ENCODE measurements at regions not wholly inside any gene's neighbourhood (a gene's known extent, or its start where the extent isn't known, plus 50 kb on each side); places are given as distances from the start of the nearest gene placed in this dataset.
"Not testable (repeated sequence)": the region's sequence is repeated elsewhere in the genome, so short reads cannot be mapped to it uniquely, and the experiment has no call there.

DNA sequence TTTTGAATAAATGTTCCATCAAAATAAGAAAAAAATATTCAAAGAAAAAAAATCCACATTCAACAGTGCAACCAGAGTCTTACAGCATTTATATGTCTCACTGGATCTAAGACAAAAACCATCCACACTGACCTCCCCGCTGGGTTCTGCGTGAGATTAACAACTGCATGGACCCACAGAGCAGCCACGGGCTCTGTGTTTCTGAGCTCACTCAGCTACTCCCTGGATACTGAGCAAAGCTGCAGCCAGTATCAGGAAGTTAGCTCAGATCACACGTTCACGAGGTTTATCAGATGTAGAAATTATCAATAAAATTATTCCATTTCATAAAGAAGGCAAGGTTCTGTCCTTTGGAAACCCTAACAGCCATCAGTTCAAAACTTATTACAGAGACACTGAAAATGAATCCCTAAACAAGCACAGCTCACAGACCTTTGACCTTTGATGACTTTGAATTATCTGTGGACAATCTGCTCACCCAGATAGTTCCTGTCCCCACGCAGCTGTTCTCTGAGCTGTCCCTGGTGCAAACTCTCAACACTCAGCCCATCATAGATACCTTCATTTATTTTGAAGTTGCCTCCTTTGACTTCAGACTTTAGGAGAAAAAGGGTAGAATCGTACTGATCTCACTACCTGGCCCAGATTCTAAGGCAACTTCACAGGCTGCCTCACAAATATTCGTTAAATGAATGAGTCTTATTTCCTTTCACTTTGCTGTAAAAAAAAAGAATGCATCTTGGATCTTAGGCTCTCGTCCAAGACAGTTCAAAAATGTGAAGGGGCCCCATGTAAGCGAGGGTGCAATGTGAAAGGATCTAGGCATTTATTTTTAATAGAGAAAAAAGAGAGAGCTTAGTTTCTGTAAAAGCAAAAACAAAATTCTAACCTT, 67.7 kb upstream of the SVIL start:
- WGBS, 2 donors, result 52 to 58% methylated on average over 10 of the region's 10 CpGs
- Histone ChIP-seq H3K9me3 (no peaks in the 10 kb centered on the region), H3K36me3 (replicated peaks in 1 of 2; ENCODE audit: insufficient read depth in 1 of 2, low read depth in 2 of 2) (no peaks in the 10 kb centered on the region), H3K27me3 (no peaks in the 10 kb centered on the region), H3K27ac (no peak overlapping the region), H3K4me1 (no peaks in the 10 kb centered on the region), H3K4me3 (no peak overlapping the region)
- DNase-seq, result no peak
- TF ChIP-seq, protein P1, sequence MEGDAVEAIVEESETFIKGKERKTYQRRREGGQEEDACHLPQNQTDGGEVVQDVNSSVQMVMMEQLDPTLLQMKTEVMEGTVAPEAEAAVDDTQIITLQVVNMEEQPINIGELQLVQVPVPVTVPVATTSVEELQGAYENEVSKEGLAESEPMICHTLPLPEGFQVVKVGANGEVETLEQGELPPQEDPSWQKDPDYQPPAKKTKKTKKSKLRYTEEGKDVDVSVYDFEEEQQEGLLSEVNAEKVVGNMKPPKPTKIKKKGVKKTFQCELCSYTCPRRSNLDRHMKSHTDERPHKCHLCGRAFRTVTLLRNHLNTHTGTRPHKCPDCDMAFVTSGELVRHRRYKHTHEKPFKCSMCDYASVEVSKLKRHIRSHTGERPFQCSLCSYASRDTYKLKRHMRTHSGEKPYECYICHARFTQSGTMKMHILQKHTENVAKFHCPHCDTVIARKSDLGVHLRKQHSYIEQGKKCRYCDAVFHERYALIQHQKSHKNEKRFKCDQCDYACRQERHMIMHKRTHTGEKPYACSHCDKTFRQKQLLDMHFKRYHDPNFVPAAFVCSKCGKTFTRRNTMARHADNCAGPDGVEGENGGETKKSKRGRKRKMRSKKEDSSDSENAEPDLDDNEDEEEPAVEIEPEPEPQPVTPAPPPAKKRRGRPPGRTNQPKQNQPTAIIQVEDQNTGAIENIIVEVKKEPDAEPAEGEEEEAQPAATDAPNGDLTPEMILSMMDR (IDR thresholded peaks at IDR 0.05), result no peak
- no peak for TF ChIP-seq POLR2A (IDR thresholded peaks at IDR 0.05)
- intact Hi-C loops (cut with DNase I), result no loop called here
- ATAC-seq, result no peak

DNA sequence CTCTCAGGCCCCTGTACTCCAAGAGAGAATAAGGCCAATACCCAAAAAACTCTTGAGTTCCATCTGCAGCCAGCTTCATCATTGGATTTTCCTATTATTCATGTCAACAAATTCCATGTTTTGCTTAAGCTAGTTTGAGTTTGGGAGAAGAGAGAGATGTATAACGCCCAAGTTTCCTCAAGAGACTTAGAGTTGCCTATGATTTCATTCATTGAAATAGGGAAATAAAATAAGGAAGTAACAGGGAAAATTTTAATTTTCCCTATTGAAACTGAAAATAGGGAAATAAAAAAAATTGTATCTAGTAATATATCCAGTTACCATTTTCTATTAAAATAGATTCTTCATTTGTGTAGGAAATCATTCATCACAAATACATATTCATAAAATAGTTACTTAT, 66.5 kb upstream of the SVIL start:
- WGBS, 2 donors, result 73 to 86% methylated on average over 1 of the region's 1 CpG
- no peak overlapping the region for H3K4me3 ChIP-seq
- TF ChIP-seq, protein P1 (IDR thresholded peaks at IDR 0.05), result no peak
- no peak for TF ChIP-seq POLR2A (IDR thresholded peaks at IDR 0.05)
- H3K27me3 ChIP-seq, result no peaks in the 10 kb centered on the region
- H3K4me1 ChIP-seq, result no peaks in the 10 kb centered on the region
- intact Hi-C loops (cut with DNase I), result no loop called here
- ATAC-seq (no peak), DNase-seq (no peak)
- H3K36me3 ChIP-seq (replicated peaks in 1 of 2; ENCODE audit: insufficient read depth in 1 of 2, low read depth in 2 of 2), result no peaks in the 10 kb centered on the region
- H3K27ac ChIP-seq, result no peak overlapping the region
- no peaks in the 10 kb centered on the region for H3K9me3 ChIP-seq

DNA sequence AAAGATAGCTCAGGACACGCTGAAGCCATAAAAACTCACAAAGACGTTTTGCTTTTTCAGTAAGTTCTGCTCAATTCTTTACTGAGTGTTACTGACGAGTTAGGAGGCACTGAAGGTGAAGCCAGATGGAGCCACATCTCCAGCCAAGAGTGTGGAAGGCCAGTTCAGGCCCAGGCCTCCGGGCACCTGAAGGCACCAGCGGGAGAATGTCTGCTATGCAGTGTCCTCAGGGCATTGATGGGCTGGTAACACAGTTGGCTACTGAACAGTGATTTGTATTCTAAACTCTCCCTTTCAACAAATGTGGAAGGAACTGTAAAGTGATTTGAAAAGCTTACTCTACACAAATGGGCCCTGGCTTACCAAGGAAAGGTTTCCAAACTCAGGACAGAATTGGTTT, 64.8 kb upstream of the SVIL start:
- no peaks in the 10 kb centered on the region for H3K27me3 ChIP-seq
- TF ChIP-seq, protein P1 (IDR thresholded peaks at IDR 0.05), result no peak
- TF ChIP-seq POLR2A (IDR thresholded peaks at IDR 0.05), result no peak
- H3K27ac ChIP-seq, result no peak overlapping the region
- no peaks in the 10 kb centered on the region for H3K4me1 ChIP-seq
- DNase-seq (no peak), ATAC-seq (no peak)
- no peak overlapping the region for H3K4me3 ChIP-seq
- H3K36me3 ChIP-seq (replicated peaks in 1 of 2; ENCODE audit: insufficient read depth in 1 of 2, low read depth in 2 of 2), result no peaks in the 10 kb centered on the region
- intact Hi-C loops (cut with DNase I), result no loop called here
- 55 to 68% methylated on average over 5 of the region's 5 CpGs for WGBS, 2 donors
- no peaks in the 10 kb centered on the region for H3K9me3 ChIP-seq

DNA sequence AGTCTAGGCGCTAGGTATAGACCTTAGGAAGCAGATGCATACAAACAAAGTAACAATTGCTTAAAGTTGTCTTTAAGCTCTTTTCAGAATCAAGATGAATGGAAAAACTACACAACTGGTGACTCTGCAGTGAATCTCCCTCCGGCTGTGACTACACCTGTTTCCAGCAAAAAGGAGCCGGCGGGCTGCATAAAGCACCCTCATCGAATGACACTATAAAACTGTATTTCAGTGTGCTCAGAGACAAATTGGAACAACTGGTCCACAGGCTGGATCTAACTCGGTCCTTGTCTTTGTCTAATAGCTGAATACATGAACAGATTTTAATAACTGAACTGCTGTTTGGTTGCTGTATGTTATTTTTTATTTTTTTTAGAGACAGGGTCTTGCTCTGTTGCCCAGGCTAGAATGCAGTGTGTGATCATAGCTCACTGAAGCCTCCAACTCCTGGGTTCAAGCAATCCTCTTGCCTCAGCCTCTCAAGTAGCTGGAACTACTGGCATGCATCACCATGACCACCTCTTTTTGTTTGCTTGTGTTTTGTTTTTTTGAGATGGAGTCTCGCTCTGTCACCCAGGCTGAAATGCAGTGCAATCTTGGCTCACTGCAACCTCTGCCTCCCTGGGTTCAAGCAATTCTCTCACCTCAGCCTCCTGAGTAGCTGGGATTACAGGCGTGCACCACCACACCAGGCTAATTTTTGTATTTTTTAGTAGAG, 64.2 kb upstream of the SVIL start:
- Histone ChIP-seq H3K9me3 (no peaks in the 10 kb centered on the region), H3K27ac (no peak overlapping the region), H3K36me3 (replicated peaks in 1 of 2; ENCODE audit: insufficient read depth in 1 of 2, low read depth in 2 of 2) (no peaks in the 10 kb centered on the region), H3K4me3 (no peak overlapping the region), H3K27me3 (no peaks in the 10 kb centered on the region), H3K4me1 (no peaks in the 10 kb centered on the region)
- ATAC-seq (no peak), DNase-seq (no peak)
- intact Hi-C loops (cut with DNase I), result no loop called here
- WGBS, 2 donors, result 92 to 95% methylated on average over 8 of the region's 8 CpGs
- TF ChIP-seq, protein P1 (IDR thresholded peaks at IDR 0.05), result no peak
- TF ChIP-seq POLR2A (IDR thresholded peaks at IDR 0.05), result no peak

DNA sequence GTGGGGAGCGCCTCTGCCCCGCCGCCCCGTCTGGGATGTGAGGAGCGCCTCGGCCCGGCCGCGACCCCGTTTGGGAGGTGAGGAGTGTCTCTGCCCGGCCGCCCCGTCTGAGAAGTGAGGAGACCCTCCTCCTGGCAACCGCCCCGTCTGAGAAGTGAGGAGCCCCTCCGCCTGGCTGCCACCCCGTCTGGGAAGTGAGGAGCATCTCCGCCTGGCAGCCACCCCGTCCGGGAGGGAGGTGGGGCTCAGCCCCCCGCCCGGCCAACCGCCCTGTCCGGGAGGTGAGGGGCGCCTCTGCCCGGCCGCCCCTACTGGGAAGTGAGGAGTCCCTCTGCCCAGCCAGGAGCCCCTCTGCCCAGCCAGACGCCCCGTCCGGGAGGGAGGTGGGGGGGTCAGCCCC, 61.8 kb upstream of the SVIL start:
- H3K27ac ChIP-seq; H3K36me3 ChIP-seq (replicated peaks in 1 of 2; ENCODE audit: insufficient read depth in 1 of 2, low read depth in 2 of 2); H3K27me3 ChIP-seq; DNase-seq; ATAC-seq; H3K9me3 ChIP-seq; intact Hi-C loops (cut with DNase I); H3K4me1 ChIP-seq; H3K4me3 ChIP-seq: not testable (repeated sequence)
- 98% methylated on average over 14 of the region's 30 CpGs; no CpG with 5 or more reads in 1 of the 2 donors for WGBS, 2 donors
